Activated CD4-positive, alpha-beta T cell treated with anti-CD3 and anti-CD28 coated beads for 4 hours (primary cell): ENCODE measurements at regions not wholly inside any gene's neighbourhood (a gene's known extent, or its start where the extent isn't known, plus 50 kb on each side); places are given as distances from the start of the nearest gene placed in this dataset.

Source experiments
- DNase-seq, 2 donors: peaks; one replicate each; pipeline ENCODE4 v3.0.0-alpha.2; 2020

DNA sequence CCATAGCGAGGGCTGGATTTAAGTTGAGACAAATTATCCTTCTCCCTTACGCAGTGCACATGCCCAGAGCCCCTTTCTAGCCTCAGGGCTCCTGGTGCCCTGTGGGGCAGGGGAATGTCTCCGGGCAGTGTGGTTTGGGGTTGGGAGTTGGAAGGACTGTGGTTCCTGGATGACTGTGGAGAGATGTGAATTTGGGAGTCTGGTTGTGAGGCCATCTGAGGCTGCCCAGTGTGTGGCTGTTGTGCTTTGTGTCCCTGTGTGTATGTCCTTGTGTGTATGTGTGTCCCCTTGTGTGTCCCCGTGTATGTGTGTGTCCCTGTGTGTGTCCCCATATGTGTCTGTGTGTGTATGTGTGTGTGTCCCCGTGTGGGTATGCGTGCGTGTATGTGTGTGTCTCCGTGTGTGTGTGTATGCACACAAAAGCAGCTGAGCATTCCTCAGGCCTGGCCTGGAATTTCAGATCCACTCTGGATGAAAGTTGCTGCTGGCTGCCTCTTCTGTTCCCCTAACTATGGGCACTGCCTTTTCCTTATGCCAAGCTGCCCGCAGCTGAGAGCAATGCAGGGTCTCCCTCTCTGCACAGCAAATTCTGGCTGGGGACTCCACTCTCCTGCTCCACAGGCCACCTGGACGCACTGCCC lies 65.4 kb downstream of the UBIAD1 start:
- no peak for DNase-seq

DNA sequence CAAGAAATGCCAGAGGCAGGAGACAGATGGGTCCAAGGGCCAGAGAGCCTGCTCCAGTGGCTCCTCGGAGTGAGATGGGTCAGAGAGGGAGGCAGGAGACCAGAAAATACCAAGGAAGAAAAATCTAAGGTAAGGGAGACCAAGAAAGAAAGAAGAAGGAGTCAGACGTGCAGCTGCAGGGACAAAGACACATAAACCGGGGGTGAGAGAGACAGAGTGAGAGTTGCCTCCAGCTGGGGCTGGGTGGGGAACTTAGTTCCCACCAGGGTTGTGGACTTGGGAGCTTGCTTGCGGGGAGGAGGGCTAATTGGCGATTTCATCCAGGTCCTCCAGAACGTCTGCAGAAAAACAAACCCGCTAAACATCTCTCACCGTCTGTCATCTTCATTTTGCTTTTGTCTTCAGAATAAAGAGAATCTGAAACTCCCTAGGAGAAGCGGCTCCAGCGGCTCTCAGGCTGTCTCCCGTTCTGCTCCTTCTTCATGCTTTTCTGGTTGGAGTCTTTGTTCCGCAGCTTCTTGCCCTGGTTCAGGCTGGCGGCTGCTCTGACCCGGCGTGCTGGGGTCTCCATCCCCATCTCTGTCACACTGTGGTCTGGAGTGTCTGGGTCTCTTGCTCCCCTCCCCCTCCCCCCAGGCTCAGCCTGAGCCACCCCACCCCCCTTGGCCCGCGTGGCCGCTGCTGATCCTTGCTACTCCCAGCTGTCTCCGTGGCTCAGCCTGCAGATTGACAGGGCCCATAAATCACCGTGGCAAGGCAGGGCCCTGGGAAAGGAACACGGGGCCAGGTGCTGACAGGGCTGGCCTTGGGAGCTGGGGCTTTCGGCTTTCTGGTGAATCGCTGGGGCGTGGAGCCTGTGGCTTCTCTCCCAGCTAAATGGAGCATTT lies 66.6 kb downstream of the UBIAD1 start:
- DNase-seq = no peak

DNA sequence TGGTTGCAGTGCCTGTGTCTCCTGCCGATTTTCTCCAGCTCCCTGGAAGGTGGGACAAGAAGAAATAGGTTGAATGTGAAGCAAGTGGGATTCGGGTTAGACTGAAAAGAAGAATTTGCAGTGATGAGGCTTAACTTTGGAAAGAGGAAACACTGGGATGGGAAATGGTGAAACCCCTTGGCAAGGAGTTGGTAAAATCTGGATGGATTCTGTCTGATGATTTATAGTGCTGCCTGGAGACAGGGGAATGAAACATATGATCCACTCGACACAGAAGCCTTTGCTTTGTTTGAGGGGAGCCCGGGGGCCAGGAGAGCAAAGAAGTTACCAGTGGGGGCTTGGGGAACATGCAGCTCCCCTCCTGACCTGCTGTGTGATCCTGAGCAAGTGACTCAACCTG lies 67.2 kb downstream of the UBIAD1 start:
- DNase-seq = no peak

DNA sequence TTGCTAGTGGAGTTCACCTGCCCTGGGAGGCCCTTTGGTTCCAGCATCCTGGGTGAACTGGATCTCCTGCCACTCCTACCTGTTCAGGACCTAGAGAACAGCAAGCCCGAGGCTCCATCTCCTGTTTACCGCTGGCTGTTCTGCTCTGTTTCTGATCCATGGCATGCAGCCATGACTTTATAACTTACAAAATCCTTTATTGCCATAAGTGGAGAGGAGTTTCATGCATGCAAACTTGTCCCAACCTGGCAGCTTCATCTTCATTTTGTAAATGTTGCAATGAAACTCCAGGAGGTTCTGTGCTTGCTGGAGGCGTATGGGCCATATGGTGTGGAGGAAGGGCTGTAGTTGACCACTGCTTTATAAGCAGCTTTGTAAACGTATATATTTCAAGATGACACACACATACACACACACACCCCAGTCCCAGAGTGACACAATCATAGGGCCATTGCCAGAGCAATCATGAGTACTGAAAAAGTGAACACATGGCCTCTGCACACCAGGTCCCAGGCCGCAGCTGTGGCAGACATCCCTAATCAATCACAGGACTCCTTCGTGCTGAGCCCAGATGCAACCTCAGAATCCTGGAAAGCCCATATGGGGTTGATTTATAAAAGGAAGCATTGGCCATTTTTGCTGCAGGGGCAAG lies 69.0 kb downstream of the UBIAD1 start:
- no peak for DNase-seq

DNA sequence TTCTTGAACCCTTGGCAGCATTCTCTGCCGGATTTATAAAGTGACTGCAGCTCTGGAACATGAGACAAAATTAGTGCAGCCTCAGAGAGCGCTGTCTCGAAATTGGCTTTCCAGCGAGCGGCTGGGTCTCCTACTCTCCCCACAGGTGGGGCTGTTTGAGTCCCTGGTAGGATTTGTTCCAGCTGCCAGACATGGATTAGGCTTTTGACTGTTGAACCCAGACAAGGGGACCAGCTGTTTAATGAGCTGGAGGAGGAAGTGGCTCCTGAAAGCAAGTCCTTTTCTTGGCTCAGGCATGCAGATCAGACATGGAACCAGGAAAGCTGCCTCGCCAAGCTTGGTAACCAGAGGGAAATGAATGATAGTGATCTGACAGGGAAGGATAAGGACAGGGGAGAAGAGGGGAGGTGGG lies 69.6 kb downstream of the UBIAD1 start:
- DNase-seq = no peak

DNA sequence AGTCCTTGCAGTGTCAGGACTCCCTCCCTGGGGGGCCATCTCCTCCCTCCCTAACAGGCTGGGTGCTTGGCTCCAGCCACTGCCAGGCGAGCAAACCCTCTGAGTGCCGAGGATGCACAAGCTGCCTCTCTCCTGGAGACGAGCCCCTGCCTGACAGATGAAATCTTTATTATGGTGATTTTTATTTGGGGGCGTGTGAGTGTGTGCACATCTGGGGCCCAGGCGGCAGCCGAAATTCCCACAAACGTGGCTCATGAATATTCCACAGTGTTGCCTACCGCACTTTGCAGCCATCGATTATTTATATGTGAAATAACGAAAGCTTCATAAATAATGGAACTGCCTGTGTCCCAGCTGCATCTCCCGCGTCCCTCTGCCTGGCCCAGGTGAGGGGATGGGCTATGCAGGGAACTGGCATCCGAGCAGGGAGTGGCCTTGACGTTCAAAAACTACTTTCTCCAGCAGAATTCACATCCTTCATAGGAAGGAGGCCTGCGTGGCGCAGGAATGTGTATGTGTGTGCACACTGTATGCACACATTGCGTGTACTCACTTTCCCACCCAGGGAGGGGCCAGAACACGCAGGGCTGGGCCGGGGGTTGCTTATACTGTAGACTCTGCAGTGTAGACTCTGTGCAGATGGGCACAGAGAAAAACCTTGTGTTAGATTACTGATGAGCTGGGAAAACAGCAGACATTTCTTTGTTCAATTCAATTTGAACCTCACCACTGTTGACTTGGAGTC lies 73.1 kb downstream of the UBIAD1 start:
- DNase-seq = no peak

DNA sequence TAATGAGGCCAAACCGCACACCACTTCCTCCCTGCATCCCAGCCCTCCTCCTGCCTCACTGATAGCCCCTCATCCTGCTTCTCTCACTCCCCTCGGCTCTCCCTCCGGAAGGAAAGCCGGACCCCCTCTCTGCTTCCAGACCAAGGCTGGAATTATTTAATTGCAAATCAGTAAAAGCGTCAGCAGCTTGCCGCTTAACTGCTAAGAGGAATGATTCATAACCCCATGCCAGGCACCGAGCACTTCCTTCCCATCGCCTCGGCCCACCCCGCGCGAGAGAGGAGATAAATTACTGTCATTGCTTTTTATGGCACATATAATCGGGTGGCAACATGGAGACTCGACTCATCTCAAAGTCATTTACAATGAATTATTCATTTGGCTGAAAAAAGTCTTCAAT lies 77.3 kb downstream of the UBIAD1 start:
- DNase-seq = no peak

DNA sequence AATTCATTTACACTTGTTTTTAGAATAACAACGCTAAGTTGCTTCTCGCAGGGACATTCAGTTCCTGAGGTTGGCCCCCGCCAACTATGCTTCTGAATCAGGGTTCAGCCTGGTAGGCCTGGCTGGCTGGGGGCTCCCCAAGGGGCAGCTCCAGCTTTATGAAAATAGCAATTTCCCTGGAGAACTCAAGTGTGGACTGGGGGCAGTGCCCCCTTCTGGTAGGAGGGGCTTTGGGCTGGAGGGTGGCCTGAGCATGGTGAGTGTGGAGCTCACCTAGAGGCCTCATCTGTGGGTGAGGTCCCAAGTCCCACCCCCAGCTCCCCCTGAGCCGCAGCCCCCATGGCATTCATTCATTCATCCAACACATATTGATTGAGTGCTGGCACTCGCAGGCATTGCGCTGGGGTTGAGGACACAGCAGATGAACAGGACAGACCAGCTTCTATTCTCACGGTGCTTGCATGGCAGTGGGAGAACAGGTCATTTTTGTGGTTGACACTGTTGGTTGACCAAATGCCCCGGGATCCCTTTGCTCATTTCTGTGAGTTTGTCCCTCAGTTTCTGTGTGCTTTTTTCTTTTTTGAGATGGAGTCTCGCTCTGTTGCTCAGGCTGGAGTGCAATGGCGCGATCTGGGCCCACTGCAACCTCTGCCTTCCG lies 79.2 kb downstream of the UBIAD1 start:
- no peak for DNase-seq

DNA sequence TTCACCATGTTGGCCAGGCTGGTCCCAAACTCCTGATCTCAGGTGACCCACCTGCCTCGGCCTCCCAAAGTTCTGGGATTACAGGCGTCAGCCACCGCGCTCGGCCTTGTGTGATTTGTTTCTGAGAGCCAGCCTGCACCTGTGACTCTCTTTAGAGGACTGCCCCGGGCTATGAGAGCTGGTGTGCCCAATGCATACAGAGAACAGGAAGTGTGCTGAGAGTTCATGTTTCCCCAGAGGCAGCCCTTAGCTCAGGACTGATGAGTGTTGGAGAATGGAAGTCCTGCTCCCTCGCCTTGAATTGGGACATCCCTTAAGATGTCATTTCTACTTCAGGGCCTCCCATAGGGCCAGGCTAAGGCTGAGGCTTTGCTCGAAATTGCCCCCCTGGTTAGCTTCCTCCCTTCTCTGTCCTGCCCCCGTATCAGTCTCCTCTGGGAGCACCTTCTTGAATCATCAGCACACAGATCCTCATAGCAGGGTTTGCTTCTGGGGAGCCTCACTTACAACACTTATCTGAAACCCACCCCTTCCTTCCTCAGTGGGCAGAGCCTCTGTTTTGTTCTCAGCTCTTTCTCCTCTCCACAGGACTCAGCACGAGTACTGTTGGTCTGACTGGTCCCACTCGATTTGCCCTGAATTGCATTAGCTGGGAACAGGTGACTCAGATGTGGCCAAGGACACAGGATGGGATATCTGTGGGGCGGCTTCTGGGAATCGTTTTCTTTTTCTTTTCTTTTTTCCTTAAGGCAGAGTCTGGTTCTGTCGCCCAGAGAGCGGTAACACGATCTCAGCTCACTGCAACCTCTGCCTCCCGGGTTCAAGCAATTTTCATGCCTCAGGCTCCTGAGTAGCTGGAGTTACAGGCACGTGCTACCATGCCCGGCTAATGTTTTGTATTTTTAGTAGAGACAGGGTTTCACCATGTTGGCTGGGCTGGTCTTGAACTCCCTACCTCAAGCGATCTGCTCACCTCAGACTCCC lies 80.1 kb downstream of the UBIAD1 start:
- DNase-seq = no peak

DNA sequence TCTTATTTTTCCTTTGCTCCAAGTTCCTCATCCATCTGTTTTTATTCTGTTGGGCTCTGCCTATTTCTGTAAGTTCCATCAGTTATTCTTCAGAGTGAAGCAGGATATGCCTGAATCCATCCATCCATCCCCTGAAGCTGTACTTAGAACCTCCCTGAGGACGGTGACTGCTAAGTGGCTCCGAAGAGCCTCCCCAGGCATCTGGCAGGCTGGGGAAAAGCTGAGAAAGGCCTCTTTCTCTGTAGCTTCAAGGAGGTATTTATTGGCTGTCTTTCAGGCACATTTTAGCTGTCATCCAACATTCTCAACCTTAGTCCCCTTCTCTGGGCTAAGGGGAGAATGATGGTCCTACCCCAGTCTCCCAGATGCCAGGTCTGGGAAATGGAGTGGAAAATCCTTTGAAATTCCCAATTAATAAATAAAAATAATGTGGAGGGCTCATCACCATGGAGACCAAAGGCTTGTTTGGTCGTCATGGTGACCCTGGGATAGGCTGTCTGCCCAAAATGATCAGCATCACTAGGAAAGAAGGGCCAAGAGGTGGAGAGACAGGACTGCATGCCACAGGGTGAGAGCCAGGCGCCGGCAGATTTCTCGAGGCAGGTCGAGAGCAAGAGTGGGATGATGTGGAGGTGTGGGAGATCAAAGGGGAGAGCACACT lies 82.0 kb downstream of the UBIAD1 start:
- no peak for DNase-seq

DNA sequence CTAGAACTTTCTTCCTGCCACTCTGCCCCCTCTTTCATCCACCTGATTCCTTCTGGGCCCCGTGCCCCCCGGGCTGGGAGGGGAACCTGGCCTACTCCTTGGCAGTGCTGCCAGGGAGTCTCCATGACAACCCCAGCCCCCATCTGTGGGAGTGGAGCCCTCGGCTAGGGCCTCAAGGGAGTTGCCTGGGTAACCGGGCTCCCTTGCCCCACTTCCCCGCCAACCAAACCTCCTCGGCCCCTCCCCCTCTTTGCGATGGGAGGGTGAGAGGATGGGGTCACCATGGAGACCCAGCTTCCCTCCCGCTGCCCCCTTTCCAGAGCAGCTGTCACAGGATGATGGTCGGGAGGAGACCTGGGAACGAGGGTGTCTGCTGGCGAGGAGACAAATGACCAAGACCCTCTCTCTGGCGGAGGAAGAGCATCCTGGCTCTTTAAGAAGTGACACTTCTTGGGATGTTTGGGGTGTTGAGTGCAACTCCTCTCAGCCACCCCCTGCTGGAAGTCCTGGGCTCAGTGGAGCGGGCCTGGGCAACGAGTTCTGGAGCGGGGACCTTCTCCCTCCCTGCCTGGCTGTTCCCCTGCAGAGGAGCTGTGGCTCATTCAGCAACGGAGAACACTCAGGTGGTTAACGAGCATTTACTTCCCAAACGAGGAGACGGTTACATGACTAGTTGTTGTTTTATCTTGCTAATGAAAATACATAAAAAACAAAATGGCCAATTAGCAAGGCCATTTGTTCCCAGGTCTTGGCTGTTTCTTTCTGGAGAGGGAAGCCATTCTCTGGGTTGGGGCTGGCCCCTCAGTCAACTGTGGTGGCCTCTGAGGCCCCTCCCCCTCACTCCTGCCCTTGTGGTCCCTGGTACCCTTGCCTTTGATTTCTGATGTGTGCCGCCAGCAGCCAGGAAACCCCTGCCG lies 82.8 kb downstream of the UBIAD1 start:
- DNase-seq = no peak

DNA sequence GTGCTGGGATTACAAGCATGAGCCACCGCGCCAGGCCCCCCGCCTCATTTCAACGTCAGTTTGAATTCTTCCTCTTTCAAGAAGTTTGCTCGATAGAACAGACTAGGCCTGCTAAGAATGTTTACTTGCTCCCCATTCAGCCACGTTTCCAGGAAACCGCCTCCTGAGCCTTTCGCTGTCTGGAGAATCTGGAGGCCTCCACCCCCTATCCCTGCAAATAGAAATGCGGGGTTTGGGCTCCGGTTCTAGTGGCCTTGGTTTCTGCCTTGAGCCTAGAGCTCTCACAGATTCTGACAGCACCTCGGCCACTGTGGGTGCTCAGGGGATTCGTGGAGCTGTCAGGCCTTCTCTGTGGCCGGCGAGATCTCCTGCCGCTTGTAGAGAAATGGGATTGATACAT lies 84.3 kb downstream of the UBIAD1 start:
- DNase-seq = no peak

DNA sequence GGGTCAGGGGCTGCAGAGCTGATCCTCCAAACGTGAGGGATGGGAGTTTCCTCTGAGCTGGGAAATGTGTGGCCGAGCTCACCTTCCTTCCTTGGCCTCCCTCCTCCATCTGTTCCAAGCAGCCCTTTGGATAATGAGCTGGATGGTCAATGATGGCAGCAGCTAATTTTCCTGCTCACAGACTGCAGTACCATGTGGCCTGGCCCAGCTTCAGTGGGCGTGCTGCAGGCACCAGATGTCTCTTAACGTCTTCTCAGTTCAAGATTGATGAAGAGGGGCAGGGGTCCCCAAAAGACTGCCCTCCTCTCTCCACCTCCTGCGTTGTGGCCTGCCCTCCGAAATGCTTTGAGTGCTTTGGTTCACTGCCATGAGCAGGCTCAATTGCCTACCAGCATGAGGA lies 86.0 kb downstream of the UBIAD1 start:
- no peak for DNase-seq

DNA sequence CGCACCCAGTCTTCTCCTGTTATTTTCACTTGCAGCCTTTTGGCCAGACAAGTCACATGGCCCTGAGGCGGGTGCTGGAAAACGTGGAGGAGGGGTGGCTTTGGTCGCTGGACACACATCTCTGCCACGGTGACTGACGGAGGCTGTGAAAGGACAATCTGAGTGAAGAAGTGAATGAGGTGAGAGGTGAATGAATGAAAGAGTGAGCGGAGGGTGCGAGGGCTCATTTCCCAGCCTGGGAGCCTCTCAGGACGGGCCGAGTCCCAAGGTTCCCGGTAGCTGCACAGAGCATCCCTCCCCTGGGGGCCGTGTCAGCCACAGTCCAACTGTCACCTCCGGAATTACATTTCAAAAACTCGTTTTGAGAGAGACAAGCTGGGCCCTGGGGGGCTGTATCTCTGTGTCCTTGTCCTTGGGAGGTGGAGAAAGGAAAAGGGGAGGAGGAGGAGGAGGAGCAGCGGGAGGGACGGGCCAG lies 89.6 kb downstream of the UBIAD1 start:
- DNase-seq = no peak

DNA sequence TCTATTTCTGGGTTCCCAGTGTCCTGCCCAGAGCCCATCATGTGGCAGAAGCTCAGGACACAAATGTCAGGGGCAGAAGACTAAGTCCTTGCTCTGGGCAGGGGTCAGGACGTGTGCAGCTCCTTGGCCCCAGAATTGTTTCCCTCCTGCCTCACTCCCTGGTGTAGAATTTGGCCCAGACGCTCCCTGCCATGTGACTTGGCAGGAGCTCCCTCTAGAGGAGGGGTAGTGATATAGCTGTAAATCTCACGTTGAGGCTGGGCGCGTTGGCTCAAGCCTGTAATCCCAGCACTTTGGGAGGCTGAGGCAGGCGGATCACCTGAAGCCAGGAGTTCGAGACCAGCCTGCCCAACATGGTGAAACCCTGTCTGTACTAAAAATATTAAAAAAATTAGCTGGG lies 91.2 kb downstream of the UBIAD1 start:
- no peak for DNase-seq

DNA sequence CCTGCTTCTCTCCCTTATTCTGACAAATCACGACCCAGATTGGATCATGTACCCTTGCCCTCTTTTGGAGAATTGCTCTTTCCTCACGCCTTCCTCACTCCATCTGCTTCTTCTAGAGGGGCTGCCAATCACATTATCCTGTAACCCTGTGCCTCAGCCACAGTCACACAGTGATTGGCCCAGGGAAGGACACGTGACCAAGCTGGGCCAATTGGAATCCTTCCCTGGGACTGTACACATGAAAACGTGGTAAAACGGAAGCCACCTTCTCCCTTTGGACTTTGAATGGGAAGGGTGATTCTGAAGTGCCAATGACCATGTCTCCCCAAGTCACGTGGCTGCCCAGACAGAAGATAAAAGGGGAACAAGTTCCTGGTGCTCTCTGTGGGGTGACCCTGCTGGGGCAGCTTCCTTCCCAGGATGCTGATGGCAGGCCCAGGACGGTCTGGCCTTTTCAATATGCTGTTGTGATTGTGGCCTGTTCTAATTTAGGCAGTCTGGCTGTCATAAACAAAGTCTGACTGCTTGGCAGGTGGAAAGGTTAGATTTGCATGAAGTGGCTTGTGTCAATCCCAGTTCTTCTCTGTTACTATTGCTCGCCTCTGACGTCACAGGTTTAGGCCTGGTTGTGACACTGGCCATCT lies 92.9 kb downstream of the UBIAD1 start:
- no peak for DNase-seq

DNA sequence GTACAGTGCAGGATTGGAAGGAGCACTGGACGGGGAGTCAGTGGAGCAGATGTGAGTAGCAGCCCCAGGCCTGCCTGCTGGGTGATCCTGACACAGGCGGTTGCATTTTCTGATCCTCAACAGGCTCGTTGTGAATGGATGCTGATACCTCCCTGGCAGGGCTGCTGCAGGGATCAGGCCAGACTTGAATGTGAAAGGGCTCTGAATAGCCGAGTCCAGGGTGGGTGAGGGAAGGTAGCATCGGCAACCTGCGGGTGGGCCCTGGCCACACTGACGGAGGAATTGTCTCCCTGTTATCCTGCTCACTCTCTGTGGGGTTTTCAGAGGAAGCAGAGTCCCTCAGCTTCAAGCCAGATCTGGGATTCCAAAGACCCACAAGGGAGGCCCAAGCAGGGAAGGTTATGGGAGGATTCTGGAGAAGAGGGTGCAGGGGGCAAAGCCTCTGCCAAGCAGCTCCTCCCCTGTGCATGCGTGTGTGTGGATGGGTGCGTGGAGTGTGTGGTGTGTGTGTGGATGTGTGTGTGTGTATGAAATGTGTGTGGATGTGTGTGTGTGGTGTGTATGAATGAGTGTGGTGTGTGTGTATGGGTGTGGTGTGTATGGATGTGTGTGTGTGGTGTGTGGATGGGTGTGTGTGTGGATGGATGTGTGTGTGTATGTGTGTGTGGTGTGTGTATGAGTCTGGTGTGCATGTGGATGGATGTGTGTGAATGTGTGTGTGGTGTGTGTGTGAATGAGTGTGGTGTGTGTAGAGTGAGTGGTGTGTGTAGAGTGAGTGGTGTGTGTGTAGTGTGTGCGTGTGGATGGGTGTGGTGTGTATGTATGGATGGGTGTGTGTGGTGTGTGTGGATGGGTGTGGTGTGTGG lies 100.3 kb downstream of the UBIAD1 start:
- no peak for DNase-seq
